Thyroid gland (tissue), 4 donors: ENCODE measurements at regions not wholly inside any gene's neighbourhood (a gene's known extent, or its start where the extent isn't known, plus 50 kb on each side); places are given as distances from the start of the nearest gene placed in this dataset.
A peak's percentile ranks its signal among the peaks of the same experiment; 100 is the strongest.

Experiments
- DNase-seq, 2 donors: peaks; one replicate each; pipeline ENCODE4 v3.0.0-alpha.2; 2019
- H3K27ac ChIP-seq, 3 donors: fragments of 200-600 bp; sonication (generic); 1 replicate in 2 of 3; 2 replicates in 1 of 3; pipeline ENCODE4 v1.5.1; 2016 to 2019; ENCODE audit warnings: mild to moderate bottlenecking in 1 of 3, moderate library complexity in 1 of 3
- H3K27me3 ChIP-seq: fragments of 200-600 bp; sonication (generic); one replicate; pipeline ENCODE4 v1.5.1; 2019
- H3K36me3 ChIP-seq, 2 donors: fragments of 200-600 bp; sonication (generic); one replicate each; pipeline ENCODE4 v1.5.1; 2016 to 2019
- H3K4me1 ChIP-seq, 2 donors: fragments of 200-600 bp; sonication (generic); one replicate each; pipeline ENCODE4 v1.5.1; 2017 to 2019
- H3K4me3 ChIP-seq, 3 donors: fragments of 200-600 bp; sonication (generic); replicated peaks in 1 of 3; 1 replicate in 2 of 3; 2 replicates in 1 of 3; pipeline ENCODE4 v1.5.1; 2016; ENCODE audit warnings: mild to moderate bottlenecking in 1 of 3
- H3K9me3 ChIP-seq: fragments of 200-600 bp; sonication (generic); one replicate; pipeline ENCODE4 v1.5.1; 2017
- CTCF ChIP-seq, 6 experiments: fragments of 200-600 bp in 3 of 6; fragments of 450-650 bp in 3 of 6; sonication (generic) in 3 of 6; IDR thresholded peaks; one replicate each; pipeline ENCODE4 v1.5.1; 2016 to 2019; ENCODE audit warnings: antibody characterized with exemption in 6 of 6, mild to moderate bottlenecking in 2 of 6, inconsistent platforms in 1 of 6, moderate library complexity in 1 of 6
- POLR2A ChIP-seq, 2 donors: fragments of 450-650 bp; IDR thresholded peaks; one replicate each; pipeline ENCODE4 v1.6.1; 2017; ENCODE audit warnings: antibody characterized with exemption in 2 of 2, mild to moderate bottlenecking in 2 of 2, moderate library complexity in 1 of 2
- WGBS, 2 donors: methylation state at CpG; one replicate each; pipeline ENCODE4 v1.1.5; 2017; 5-methylcytosine and 5-hydroxymethylcytosine counted together
- intact Hi-C: fragments of 100-400 bp; cut with DNase I; formaldehyde crosslinking; loops from one replicate; pipeline ENCODE4 v1.15.1; 2023

- WGBS, 2 donors: 63 to 70% methylated on average over 3 of the region's 3 CpGs
- Histone ChIP-seq H3K27ac (no peak overlapping the region), H3K4me3 (no peak overlapping the region), H3K27me3 (no peaks in the 10 kb centered on the region), H3K9me3 (no peaks in the 10 kb centered on the region), H3K4me1 (no peaks in the 10 kb centered on the region), H3K36me3 (no peaks in the 10 kb centered on the region)
- intact Hi-C loops: no loop called here
- TF ChIP-seq CTCF (IDR thresholded peaks at IDR 0.05): no peak
- no peak for TF ChIP-seq POLR2A (IDR thresholded peaks at IDR 0.05)
- no peak for DNase-seq
Observed at GRCh38 chr9:118521261-118521660, 817.1 kb downstream of the TLR4 start.

- H3K9me3 ChIP-seq: no peaks in the 10 kb centered on the region
- TF ChIP-seq CTCF (IDR thresholded peaks at IDR 0.05) (peak in 4 of 6 experiments; percentile 32 to 62 (median 44)), POLR2A (IDR thresholded peaks at IDR 0.05) (no peak)
- no peaks in the 10 kb centered on the region for H3K36me3 ChIP-seq
- H3K27ac ChIP-seq: no peak overlapping the region
- peak; percentile 31 to 54 for DNase-seq
- no peaks in the 10 kb centered on the region for H3K4me1 ChIP-seq
- no peaks in the 10 kb centered on the region for H3K27me3 ChIP-seq
- 36 to 41% methylated on average over 9 of the region's 9 CpGs for WGBS, 2 donors
- intact Hi-C loops: no loop called here
- H3K4me3 ChIP-seq: no peak overlapping the region
Observed at GRCh38 chr9:118522093-118523028, 818.2 kb downstream of the TLR4 start.

- no peak for TF ChIP-seq CTCF (IDR thresholded peaks at IDR 0.05)
- TF ChIP-seq POLR2A (IDR thresholded peaks at IDR 0.05): no peak
- WGBS, 2 donors: 78% methylated on average over 1 of the region's 1 CpG
- intact Hi-C loops: no loop called here
- no peaks in the 10 kb centered on the region for H3K27me3 ChIP-seq
- no peaks in the 10 kb centered on the region for H3K9me3 ChIP-seq
- H3K36me3 ChIP-seq: no peaks in the 10 kb centered on the region
- DNase-seq: no peak
- no peaks in the 10 kb centered on the region for H3K4me1 ChIP-seq
- H3K4me3 ChIP-seq: no peak overlapping the region
- H3K27ac ChIP-seq: no peak overlapping the region
Observed at GRCh38 chr9:118527261-118527660, 823.1 kb downstream of the TLR4 start.

- no peak for DNase-seq
- 23 to 24% methylated on average over 3 of the region's 3 CpGs for WGBS, 2 donors
- no peak for TF ChIP-seq CTCF (IDR thresholded peaks at IDR 0.05)
- no peak for TF ChIP-seq POLR2A (IDR thresholded peaks at IDR 0.05)
- no peaks in the 10 kb centered on the region for H3K4me1 ChIP-seq
- intact Hi-C loops: no loop called here
- no peak overlapping the region for H3K27ac ChIP-seq
- H3K4me3 ChIP-seq: no peak overlapping the region
- H3K36me3 ChIP-seq: no peaks in the 10 kb centered on the region
- no peaks in the 10 kb centered on the region for H3K9me3 ChIP-seq
- no peaks in the 10 kb centered on the region for H3K27me3 ChIP-seq
Observed at GRCh38 chr9:118529210-118529609, 825.0 kb downstream of the TLR4 start.

- TF ChIP-seq POLR2A (IDR thresholded peaks at IDR 0.05): no peak
- no peak for TF ChIP-seq CTCF (IDR thresholded peaks at IDR 0.05)
- H3K36me3 ChIP-seq: no peaks in the 10 kb centered on the region
- H3K27me3 ChIP-seq: no peaks in the 10 kb centered on the region
- H3K4me1 ChIP-seq: no peaks in the 10 kb centered on the region
- WGBS, 2 donors: 47 to 61% methylated on average over 2 of the region's 2 CpGs
- no peaks in the 10 kb centered on the region for H3K9me3 ChIP-seq
- H3K27ac ChIP-seq: no peak overlapping the region
- DNase-seq: no peak
- intact Hi-C loops: no loop called here
- no peak overlapping the region for H3K4me3 ChIP-seq
Observed at GRCh38 chr9:118529624-118530214, 825.5 kb downstream of the TLR4 start.
